SK-N-SH (cell line): ENCODE measurements at regions not wholly inside any gene's neighbourhood (a gene's known extent, or its start where the extent isn't known, plus 50 kb on each side); places are given as distances from the start of the nearest gene placed in this dataset.

Experiments
- CTCF ChIA-PET: fragments of 300-600, 350-600 bp; formaldehyde crosslinking; extraction: SDS; loops from one replicate; lab custom pipeline; 2021; lab: Yijun Ruan, JAX
- POLR2A ChIA-PET: fragments of 350-600 bp; sonication (Branson Sonifier 250); formaldehyde crosslinking; extraction: SDS; loops from one replicate; lab custom pipeline; 2020; ENCODE audit warnings: antibody characterized with exemption, inconsistent platforms; lab: Yijun Ruan, JAX
- DNase-seq: peaks from one replicate; pipeline ENCODE4 v3.0.0; 2012
- H2AFZ ChIP-seq: fragments of 200-600 bp; sonication (generic); 2 replicates; pipeline ENCODE4 v1.8.1; 2016; ENCODE audit warnings: antibody characterized with exemption, mild to moderate bottlenecking, low read depth
- H3F3A ChIP-seq: fragments of 200-600 bp; sonication (generic); replicated peaks from 2 replicates; pipeline ENCODE3; 2016; ENCODE audit warnings: antibody characterized with exemption, mild to moderate bottlenecking; ENCODE audit not compliant: insufficient read depth
- H3K27ac ChIP-seq, 2 experiments: fragments of 200-500 bp in 1 of 2; fragments of 200-600 bp in 1 of 2; sonication (Bioruptor generic) in 1 of 2; sonication (generic), shearing (Covaris generic) in 1 of 2; 2 replicates each; pipeline versions ENCODE4 v1.5.1 to v1.6.1; 2014 to 2016; ENCODE audit warnings: low read depth in 2 of 2, inconsistent platforms in 1 of 2, low read length in 1 of 2, mild to moderate bottlenecking in 1 of 2, mixed read lengths in 1 of 2
- H3K27me3 ChIP-seq: fragments of 200-600 bp; sonication (generic), shearing (Covaris generic); 2 replicates; pipeline ENCODE4 v1.6.1; 2016; ENCODE audit warnings: mixed run types; ENCODE audit not compliant: insufficient read depth
- H3K36me3 ChIP-seq, 2 experiments: fragments of 200-500 bp in 1 of 2; fragments of 200-600 bp in 1 of 2; sonication (Bioruptor generic) in 1 of 2; sonication (generic) in 1 of 2; replicated peaks in 1 of 2; 2 replicates each; pipeline versions ENCODE3 to v1.5.1; 2014 to 2016; ENCODE audit warnings: low read length in 1 of 2, mild to moderate bottlenecking in 1 of 2; ENCODE audit not compliant: insufficient read depth in 2 of 2, control insufficient read depth in 1 of 2
- H3K4me1 ChIP-seq, 2 experiments: fragments of 200-500 bp in 1 of 2; fragments of 200-600 bp in 1 of 2; sonication (Bioruptor generic) in 1 of 2; sonication (generic), shearing (Covaris generic) in 1 of 2; 2 replicates each; pipeline versions ENCODE4 v1.5.1 to v1.6.1; 2014 to 2016; ENCODE audit warnings: low read depth in 1 of 2, low read length in 1 of 2, mixed run types in 1 of 2; ENCODE audit not compliant: insufficient read depth in 2 of 2, control insufficient read depth in 1 of 2
- H3K4me2 ChIP-seq: fragments of 200-600 bp; sonication (generic), shearing (Covaris generic); 2 replicates; pipeline ENCODE4 v1.6.1; 2017; ENCODE audit warnings: mixed run types
- H3K4me3 ChIP-seq, 2 experiments: fragments of 200-500 bp in 1 of 2; fragments of 200-600 bp in 1 of 2; sonication (Bioruptor generic) in 1 of 2; sonication (generic), shearing (Covaris generic) in 1 of 2; 2 replicates each; pipeline versions ENCODE4 v1.5.1 to v1.8.1; 2014 to 2016; ENCODE audit warnings: low read depth in 2 of 2, inconsistent platforms in 1 of 2, low read length in 1 of 2, mild to moderate bottlenecking in 1 of 2, mixed read lengths in 1 of 2, moderate library complexity in 1 of 2
- H3K79me2 ChIP-seq: fragments of 200-600 bp; sonication (generic); 2 replicates; pipeline ENCODE4 v1.8.1; 2017; ENCODE audit warnings: mild to moderate bottlenecking; ENCODE audit not compliant: insufficient read depth
- H3K9ac ChIP-seq: fragments of 200-600 bp; sonication (generic); 2 replicates; pipeline ENCODE4 v1.6.1; 2017; ENCODE audit warnings: mixed run types
- H3K9me2 ChIP-seq: fragments of 200-600 bp; sonication (generic); 2 replicates; pipeline ENCODE4 v1.6.1; 2017; ENCODE audit warnings: mixed run types
- H3K9me3 ChIP-seq: fragments of 200-600 bp; sonication (generic); 2 replicates; pipeline ENCODE4 v1.6.1; 2017; ENCODE audit warnings: mixed run types, mild to moderate bottlenecking, moderate library complexity
- H4K20me1 ChIP-seq: fragments of 200-600 bp; sonication (generic); 2 replicates; pipeline ENCODE4 v1.6.1; 2017; ENCODE audit warnings: mild to moderate bottlenecking, mixed run types; ENCODE audit not compliant: insufficient read depth
- EP300 ChIP-seq, 2 experiments: IDR thresholded peaks; 2 replicates each; pipeline versions ENCODE4 v1.4.0 to v1.6.1; 2012; ENCODE audit warnings: borderline replicate concordance in 1 of 2, low read depth in 1 of 2, low read length in 1 of 2
- FOXJ3 ChIP-seq: sonication (generic); formaldehyde crosslinking; IDR thresholded peaks from 2 replicates; pipeline ENCODE4 v1.5.1; 2020; ENCODE audit warnings: mild to moderate bottlenecking, missing genetic modification reagents
- GABPA ChIP-seq: IDR thresholded peaks from 2 replicates; pipeline ENCODE4 v1.4.0; 2012; ENCODE audit warnings: low read depth, mild to moderate bottlenecking
- JUND ChIP-seq: IDR thresholded peaks from 2 replicates; pipeline ENCODE4 v1.4.0; 2012
- MEF2A ChIP-seq: IDR thresholded peaks from 2 replicates; pipeline ENCODE4 v1.4.0; 2012; ENCODE audit warnings: low read depth, borderline replicate concordance
- NFIC ChIP-seq: IDR thresholded peaks from 2 replicates; pipeline ENCODE4 v1.4.0; 2012; ENCODE audit warnings: borderline replicate concordance
- NRF1 ChIP-seq: IDR thresholded peaks from 2 replicates; pipeline ENCODE4 v1.6.1; 2012; ENCODE audit warnings: low read depth, mild to moderate bottlenecking, low read length
- POLR2AphosphoS5 ChIP-seq: IDR thresholded peaks from 2 replicates; pipeline ENCODE4 v1.6.1; 2012; ENCODE audit warnings: low read depth, low read length
- RCOR1 ChIP-seq: fragments of 150-350 bp; IDR thresholded peaks from 2 replicates; pipeline ENCODE4 v1.6.1; 2017; ENCODE audit warnings: antibody characterized with exemption, low read length
- RXRA ChIP-seq: IDR thresholded peaks from 2 replicates; pipeline ENCODE4 v1.4.0; 2012; ENCODE audit warnings: low read depth, mild to moderate bottlenecking, borderline replicate concordance
- SMC3 ChIP-seq: IDR thresholded peaks from 2 replicates; pipeline ENCODE4 v1.6.1; 2012; ENCODE audit warnings: low read depth, low read length, improper control_type of control experiment
- TAF1 ChIP-seq: IDR thresholded peaks from 2 replicates; pipeline ENCODE4 v1.6.1; 2012; ENCODE audit warnings: low read depth, mild to moderate bottlenecking, low read length, moderate library complexity, borderline replicate concordance
- USF2 ChIP-seq: fragments of 150-350 bp; IDR thresholded peaks from 2 replicates; pipeline ENCODE4 v1.6.1; 2017; ENCODE audit warnings: antibody characterized with exemption, low read length, low read depth, borderline replicate concordance
- WGBS: methylation state at CpG from one replicate; pipeline ENCODE4 v1.1.6; 2017; ENCODE audit warnings: low lambda C conversion rate; 5-methylcytosine and 5-hydroxymethylcytosine counted together
- TF ChIP-seq, protein P1 (sequence below): IDR thresholded peaks from 2 replicates; pipeline ENCODE4 v1.4.0; 2012; ENCODE audit warnings: low read depth, borderline replicate concordance
- TF ChIP-seq, protein P2 (sequence below): IDR thresholded peaks from 2 replicates; pipeline ENCODE4 v1.4.0; 2012; ENCODE audit warnings: low read depth

- CTCF ChIA-PET, result no interaction called here
- Histone ChIP-seq H2AFZ (no peak overlapping the region), H3K4me1 (no peaks in the 10 kb centered on the region), H3K27ac (no peak overlapping the region), H3K9me2 (no peaks in the 10 kb centered on the region), H3K27me3 (no peaks in the 10 kb centered on the region), H3K4me2 (no peak overlapping the region), H3K36me3 (no peaks in the 10 kb centered on the region), H3K4me3 (no peak overlapping the region), H3F3A (no peaks in the 10 kb centered on the region), H3K79me2 (no peaks in the 10 kb centered on the region), H4K20me1 (no peaks in the 10 kb centered on the region), H3K9ac (no peak overlapping the region), H3K9me3 (no peaks in the 10 kb centered on the region)
- 33% methylated on average over 2 of the region's 2 CpGs for WGBS
- DNase-seq, result no peak
- TF ChIP-seq RCOR1, result no peak
- POLR2A ChIA-PET, result no interaction called here
These were observed 244.2 kb downstream of the LMO4 start for GRCh38 chr1:87572891-87573290.

DNA sequence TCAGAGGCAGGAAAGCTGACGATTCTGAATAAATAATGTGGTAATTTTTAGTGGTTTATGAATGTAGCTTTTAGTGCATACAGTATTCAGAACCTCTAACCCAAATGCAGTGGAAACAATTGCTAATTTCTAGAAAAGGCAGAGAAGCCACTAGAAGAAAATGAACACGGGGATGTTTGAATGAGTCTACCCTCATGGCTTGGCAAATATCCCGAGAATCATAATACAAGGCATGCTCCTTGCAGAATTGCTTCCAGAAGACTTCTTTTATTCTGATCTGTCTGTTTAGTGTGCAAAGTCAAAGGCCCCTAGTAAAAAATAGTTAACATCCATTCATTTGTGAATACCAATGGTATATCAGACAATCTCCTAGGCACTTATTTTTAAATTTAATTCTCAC is 246.8 kb downstream of the LMO4 start:
- H3K4me2 ChIP-seq, result no peak overlapping the region
- no peaks in the 10 kb centered on the region for H3K9me2 ChIP-seq
- no peaks in the 10 kb centered on the region for H3K9me3 ChIP-seq
- no peak overlapping the region for H2AFZ ChIP-seq
- no peak for TF ChIP-seq TAF1
- no peaks in the 10 kb centered on the region for H4K20me1 ChIP-seq
- H3K36me3 ChIP-seq, result no peaks in the 10 kb centered on the region
- CTCF ChIA-PET, result no interaction called here
- H3K9ac ChIP-seq, result no peak overlapping the region
- no peaks in the 10 kb centered on the region for H3F3A ChIP-seq
- POLR2A ChIA-PET, result no interaction called here
- no peaks in the 10 kb centered on the region for H3K27me3 ChIP-seq
- H3K27ac ChIP-seq, result no peak overlapping the region
- no peaks in the 10 kb centered on the region for H3K4me1 ChIP-seq
- no peaks in the 10 kb centered on the region for H3K79me2 ChIP-seq
- no peak for DNase-seq
- H3K4me3 ChIP-seq, result no peak overlapping the region
- 49% methylated on average over 3 of the region's 3 CpGs for WGBS

DNA sequence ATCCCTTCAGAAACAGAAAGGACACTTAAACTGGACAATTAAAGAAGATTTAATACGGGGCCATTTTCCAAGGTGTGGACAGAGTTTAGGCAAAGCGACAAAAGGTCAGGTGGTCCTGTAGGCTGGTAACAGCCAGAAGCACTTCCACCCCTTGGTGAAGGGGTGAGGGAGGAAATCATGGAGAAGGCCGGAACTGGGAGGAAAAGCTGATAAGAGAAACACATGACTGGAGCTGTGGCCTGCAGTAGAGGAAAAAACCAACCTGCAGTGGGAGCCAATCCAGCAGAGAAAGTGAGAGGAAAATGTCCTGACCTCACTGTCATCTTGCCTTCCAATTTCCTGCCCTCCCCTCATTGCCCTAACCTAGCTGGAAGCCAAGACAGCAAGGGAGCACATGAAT is 249.8 kb downstream of the LMO4 start:
- Histone ChIP-seq H3K27me3 (no peaks in the 10 kb centered on the region), H3K79me2 (no peaks in the 10 kb centered on the region), H2AFZ (no peak overlapping the region), H3K27ac (no peak overlapping the region), H3F3A (no peaks in the 10 kb centered on the region), H3K4me1 (no peaks in the 10 kb centered on the region), H3K9ac (no peak overlapping the region), H4K20me1 (no peaks in the 10 kb centered on the region), H3K9me3 (no peaks in the 10 kb centered on the region), H3K36me3 (no peaks in the 10 kb centered on the region), H3K4me3 (no peak overlapping the region), H3K9me2 (no peaks in the 10 kb centered on the region), H3K4me2 (no peak overlapping the region)
- TF ChIP-seq TAF1 (no peak), SMC3 (no peak), RXRA (no peak), NFIC (no peak), USF2 (no peak), MEF2A (no peak), POLR2AphosphoS5 (no peak), JUND (no peak), NRF1 (no peak), FOXJ3 (CRISPR knock-in tag) (no peak), EP300 (IDR thresholded peaks at IDR 0.05; ENCODE audit: borderline replicate concordance in 1 of 2, low read depth in 1 of 2, low read length in 1 of 2) (no peak), GABPA (no peak)
- TF ChIP-seq, protein P1, sequence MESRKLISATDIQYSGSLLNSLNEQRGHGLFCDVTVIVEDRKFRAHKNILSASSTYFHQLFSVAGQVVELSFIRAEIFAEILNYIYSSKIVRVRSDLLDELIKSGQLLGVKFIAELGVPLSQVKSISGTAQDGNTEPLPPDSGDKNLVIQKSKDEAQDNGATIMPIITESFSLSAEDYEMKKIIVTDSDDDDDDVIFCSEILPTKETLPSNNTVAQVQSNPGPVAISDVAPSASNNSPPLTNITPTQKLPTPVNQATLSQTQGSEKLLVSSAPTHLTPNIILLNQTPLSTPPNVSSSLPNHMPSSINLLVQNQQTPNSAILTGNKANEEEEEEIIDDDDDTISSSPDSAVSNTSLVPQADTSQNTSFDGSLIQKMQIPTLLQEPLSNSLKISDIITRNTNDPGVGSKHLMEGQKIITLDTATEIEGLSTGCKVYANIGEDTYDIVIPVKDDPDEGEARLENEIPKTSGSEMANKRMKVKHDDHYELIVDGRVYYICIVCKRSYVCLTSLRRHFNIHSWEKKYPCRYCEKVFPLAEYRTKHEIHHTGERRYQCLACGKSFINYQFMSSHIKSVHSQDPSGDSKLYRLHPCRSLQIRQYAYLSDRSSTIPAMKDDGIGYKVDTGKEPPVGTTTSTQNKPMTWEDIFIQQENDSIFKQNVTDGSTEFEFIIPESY, result no peak
- TF ChIP-seq, protein P2, sequence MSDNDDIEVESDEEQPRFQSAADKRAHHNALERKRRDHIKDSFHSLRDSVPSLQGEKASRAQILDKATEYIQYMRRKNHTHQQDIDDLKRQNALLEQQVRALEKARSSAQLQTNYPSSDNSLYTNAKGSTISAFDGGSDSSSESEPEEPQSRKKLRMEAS, result no peak
- POLR2A ChIA-PET, result no interaction called here
- DNase-seq, result no peak
- CTCF ChIA-PET, result interaction anchor here (0.6 kb wide), 1 partner anchor 1244 kb away, joined by 3 read pairs; no protein-coding TSS in a partner anchor
- WGBS, result 29% methylated on average over 2 of the region's 3 CpGs
